ENCODE measurements at regions not wholly inside any gene's neighbourhood (a gene's known extent, or its start where the extent isn't known, plus 50 kb on each side); places are given as distances from the start of the nearest gene placed in this dataset.

DNA sequence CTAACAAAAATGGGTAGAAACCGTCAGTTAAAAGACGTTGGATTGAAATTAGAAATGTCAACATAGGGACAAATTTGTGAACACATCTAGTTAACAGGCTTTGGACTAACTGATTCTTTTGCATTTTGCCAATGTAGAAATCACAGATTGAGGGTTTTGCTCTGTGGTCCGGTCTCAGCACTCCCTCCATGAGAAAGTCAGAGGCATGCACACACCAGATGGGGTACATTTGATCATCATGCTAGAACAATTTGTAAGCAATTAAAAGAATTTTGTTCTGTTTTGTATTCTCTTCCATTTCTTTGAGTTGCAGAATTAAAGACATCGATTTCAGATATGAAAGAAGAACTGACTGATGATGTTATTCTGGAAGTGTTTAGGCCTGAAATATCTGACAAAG is 179.1 kb upstream of the CCDC68 start:
- in situ Hi-C loops (cut with HindIII; ENCODE audit: low pct_unique_long_range_greater_than_20kb, low sequenced_read_pairs), result no loop called here
- DNase-seq (ENCODE audit: low read depth in 1 of 2, low spot score in 1 of 2), result no peak
- no peak for TF ChIP-seq JUND (IDR thresholded peaks at IDR 0.05; ENCODE audit: low read depth)

DNA sequence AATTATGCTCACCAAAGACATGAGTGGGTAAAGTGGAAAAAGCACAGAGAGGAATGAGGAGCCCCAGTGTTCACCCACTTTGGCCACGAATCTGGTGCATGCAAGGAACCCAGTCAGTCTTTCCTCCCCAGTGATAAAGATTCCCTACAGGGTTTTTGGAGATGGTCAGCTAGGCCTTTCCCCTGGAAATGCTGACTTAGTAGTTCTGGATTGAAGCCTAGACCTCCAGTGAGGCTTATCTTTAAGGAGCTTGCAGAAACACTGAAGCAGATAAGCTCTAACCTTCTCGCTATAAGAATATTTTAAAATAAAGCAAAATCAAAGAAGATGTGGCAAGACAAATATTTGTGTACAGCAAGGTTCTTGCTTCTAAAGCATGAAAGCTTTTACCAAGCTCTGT is 178.3 kb upstream of the CCDC68 start:
- no peak for TF ChIP-seq JUND (IDR thresholded peaks at IDR 0.05; ENCODE audit: low read depth)
- in situ Hi-C loops (cut with HindIII; ENCODE audit: low pct_unique_long_range_greater_than_20kb, low sequenced_read_pairs), result no loop called here
- no peak for DNase-seq (ENCODE audit: low read depth in 1 of 2, low spot score in 1 of 2)

DNA sequence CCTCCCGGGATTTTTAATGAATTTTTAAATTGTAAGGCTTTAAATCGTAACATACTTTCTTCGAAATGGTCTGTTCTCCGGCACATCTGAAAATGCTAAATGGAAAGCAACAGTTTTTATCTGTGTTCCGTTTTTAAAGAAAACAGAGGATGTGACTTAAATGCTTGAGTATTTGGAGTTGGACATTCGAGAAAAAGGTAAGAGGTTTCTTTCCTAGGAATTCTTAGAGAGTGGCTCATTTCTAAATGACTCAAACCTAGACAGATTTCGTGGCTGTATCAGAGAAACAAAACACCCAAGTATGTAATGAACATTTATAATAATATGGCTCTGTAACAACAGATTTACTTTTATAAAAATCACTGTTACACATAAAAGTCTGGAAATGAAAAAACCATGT is 177.6 kb upstream of the CCDC68 start:
- in situ Hi-C loops (cut with HindIII; ENCODE audit: low pct_unique_long_range_greater_than_20kb, low sequenced_read_pairs), result no loop called here
- no peak for TF ChIP-seq JUND (IDR thresholded peaks at IDR 0.05; ENCODE audit: low read depth)
- no peak for DNase-seq (ENCODE audit: low read depth in 1 of 2, low spot score in 1 of 2)

DNA sequence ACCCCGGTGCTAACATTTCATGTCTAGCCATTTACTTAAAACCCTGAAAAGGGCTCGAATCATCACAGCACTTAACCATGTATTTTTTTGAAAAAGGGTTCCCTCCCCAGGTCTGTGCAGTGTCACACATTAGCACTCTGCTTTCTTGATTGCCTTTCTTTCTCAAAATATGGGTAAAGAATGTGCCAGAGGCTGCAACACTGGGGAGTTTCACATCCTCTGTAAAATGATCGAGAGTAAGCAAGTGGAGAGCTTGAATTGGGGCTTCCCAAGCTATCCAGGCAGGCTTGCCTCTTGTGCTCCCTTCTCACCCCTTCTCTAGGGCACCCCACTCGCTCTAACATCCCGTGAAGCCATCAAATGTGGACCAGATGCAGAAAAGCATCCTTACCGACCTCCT is 177.0 kb upstream of the CCDC68 start:
- in situ Hi-C loops (cut with HindIII; ENCODE audit: low pct_unique_long_range_greater_than_20kb, low sequenced_read_pairs), result no loop called here
- TF ChIP-seq JUND (IDR thresholded peaks at IDR 0.05; ENCODE audit: low read depth), result no peak
- no peak for DNase-seq (ENCODE audit: low read depth in 1 of 2, low spot score in 1 of 2)

DNA sequence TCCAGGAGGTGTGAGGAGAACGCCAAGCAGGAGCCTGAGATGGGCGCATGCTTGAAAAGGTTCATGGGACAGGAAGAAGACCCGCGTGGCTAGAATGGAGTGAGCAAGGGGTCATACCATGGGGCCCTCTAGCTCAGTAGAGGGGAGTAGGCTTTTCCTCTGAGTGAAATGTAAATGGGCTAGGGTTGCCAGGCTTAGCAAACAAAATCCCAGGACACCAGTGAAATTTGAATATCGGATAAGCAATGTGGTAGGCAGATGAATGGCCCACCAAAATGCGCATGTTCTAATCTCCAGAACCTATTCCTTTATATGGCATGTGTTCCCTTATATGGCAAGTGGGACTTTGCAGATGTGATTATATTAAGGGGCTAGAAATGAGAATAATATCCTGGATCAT is 174.1 kb upstream of the CCDC68 start:
- no peak for DNase-seq (ENCODE audit: low read depth in 1 of 2, low spot score in 1 of 2)
- in situ Hi-C loops (cut with HindIII; ENCODE audit: low pct_unique_long_range_greater_than_20kb, low sequenced_read_pairs), result no loop called here
- TF ChIP-seq JUND (IDR thresholded peaks at IDR 0.05; ENCODE audit: low read depth), result no peak

DNA sequence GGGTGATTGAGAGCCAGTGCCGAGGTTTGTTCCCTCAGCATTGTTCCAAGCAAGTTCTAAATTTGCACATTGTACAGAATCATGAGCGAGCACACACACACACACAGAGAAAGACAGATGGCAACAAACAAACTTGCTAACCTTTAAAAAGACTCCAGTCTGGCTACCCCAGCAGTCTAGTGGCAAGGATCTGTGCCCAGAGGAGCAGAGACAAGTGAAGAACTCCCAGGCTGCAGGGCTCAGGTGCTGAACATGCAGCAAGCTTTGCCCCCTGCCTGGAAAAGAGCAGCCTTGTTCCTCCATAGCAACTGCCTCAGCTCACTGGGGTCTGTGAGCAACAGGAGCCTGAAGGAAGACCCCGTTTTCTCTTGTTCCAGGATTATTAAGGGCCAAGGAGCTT is 169.2 kb upstream of the CCDC68 start:
- no peak for TF ChIP-seq JUND (IDR thresholded peaks at IDR 0.05; ENCODE audit: low read depth)
- DNase-seq (ENCODE audit: low read depth in 1 of 2, low spot score in 1 of 2), result no peak
- in situ Hi-C loops (cut with HindIII; ENCODE audit: low pct_unique_long_range_greater_than_20kb, low sequenced_read_pairs), result no loop called here

DNA sequence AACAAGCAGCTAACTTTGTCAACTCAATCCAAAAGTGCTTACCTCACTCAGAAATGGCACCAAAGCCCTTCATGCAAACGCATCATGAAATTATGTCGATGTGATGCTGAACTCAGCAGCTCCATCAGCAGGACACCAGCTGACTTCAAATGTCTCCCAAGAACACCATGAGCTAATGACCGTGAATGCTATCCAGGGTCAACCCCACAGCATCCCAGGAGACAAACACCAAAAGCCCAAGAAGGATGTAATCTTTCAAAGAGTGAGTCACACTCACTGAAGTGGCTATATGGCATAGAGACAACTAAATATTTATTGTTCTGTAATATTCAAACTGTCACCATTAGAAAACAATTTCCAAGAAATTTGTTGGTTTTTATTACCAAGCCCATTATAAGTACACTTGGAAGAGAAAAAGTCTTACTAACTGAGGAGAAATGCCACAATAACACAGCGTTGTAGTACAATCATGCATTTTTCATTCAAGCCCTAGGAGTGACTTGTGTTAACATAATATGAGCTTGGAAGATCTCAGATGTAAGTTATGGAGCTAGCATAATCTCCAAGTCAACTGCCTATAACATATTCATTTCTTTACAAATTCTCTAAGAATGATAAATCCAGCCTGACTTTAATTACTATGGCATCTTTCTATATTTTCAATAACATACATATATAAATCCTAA is 165.0 kb upstream of the CCDC68 start:
- DNase-seq (ENCODE audit: low read depth in 1 of 2, low spot score in 1 of 2), result no peak
- in situ Hi-C loops (cut with HindIII; ENCODE audit: low pct_unique_long_range_greater_than_20kb, low sequenced_read_pairs), result no loop called here

DNA sequence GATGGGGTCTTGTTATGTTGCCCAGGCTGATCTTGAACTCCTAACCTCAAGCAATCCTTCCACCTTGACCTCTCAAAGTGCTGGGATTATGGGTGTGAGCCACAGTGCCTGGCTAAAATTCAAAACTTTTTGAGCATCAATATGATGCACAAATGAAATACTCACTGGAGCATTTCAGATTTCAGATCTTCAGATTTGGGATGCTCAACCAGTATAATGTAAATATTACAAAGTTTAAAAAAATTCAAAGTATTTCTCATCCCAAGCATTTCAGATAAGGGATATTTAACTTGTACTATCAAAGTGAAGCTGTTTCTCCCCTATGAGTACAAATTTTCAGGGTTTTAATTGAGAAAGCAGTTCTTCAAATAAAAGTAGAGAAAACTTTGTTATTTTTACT is 164.1 kb upstream of the CCDC68 start:
- DNase-seq (ENCODE audit: low read depth in 1 of 2, low spot score in 1 of 2), result no peak
- TF ChIP-seq JUND (IDR thresholded peaks at IDR 0.05; ENCODE audit: low read depth), result no peak
- in situ Hi-C loops (cut with HindIII; ENCODE audit: low pct_unique_long_range_greater_than_20kb, low sequenced_read_pairs), result no loop called here

More for the DNA sequence above, 165.0 kb upstream of the CCDC68 start:
- TF ChIP-seq JUND (IDR thresholded peaks at IDR 0.05; ENCODE audit: low read depth), result no peak

DNA sequence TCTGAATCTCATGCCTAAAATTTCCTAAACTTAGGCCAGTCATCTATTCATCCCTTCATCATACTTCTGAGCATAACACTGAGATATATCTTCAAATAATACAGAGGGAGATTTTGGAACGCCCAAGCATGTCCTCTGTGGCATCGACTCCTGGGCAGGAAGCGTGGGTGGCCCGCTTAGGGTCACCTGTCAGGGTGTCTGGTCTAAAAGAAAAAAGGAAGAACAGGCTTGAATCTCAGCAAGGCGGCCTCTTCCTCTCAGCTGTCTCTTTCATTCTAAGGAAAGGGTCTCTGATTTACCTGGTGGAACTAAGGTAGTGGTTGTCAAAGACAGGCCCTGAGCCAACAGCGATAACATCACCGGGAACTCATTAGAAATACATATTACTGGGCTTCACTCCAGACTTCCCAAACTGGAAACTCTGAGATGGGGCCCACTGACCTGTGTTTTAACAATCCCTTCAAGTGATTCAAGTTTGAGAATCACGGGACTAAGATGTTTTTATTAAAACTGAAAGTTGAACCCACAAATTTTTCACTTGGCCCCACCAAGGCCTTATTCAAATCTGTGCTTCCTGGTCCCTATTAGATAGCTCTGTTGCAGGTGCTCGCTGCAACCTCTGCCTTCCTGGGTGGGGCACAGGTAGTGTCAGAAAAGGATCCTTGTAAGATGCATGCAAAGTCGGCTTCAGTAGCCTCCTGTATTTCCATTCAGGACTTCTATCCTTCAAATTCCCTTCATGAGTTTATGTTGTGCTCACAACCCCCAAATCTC is 162.3 kb upstream of the CCDC68 start:
- no peak for TF ChIP-seq JUND (IDR thresholded peaks at IDR 0.05; ENCODE audit: low read depth)
- in situ Hi-C loops (cut with HindIII; ENCODE audit: low pct_unique_long_range_greater_than_20kb, low sequenced_read_pairs), result no loop called here

DNA sequence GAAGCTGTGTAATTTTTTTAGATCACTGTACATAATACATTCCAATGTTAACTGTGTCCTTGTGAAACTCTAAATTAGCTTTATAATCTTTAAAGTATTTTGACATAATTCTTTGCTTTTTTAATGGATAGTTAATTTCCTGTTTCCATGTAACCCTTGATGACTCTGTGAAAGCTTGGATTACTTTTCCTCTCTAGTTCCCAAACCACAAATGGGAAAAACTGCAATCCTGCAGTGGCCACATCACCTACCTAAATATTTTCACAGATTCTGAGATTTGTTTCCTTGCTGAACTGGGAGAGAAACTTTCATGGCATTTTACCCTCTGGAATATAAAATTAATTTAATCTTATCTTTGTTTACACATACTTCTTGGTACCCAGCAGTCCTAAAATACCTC is 161.6 kb upstream of the CCDC68 start:
- in situ Hi-C loops (cut with HindIII; ENCODE audit: low pct_unique_long_range_greater_than_20kb, low sequenced_read_pairs), result no loop called here
- TF ChIP-seq JUND (IDR thresholded peaks at IDR 0.05; ENCODE audit: low read depth), result no peak
- DNase-seq (ENCODE audit: low read depth in 1 of 2, low spot score in 1 of 2), result no peak

More for the DNA sequence above, 162.3 kb upstream of the CCDC68 start:
- DNase-seq (ENCODE audit: low read depth in 1 of 2, low spot score in 1 of 2), result no peak

DNA sequence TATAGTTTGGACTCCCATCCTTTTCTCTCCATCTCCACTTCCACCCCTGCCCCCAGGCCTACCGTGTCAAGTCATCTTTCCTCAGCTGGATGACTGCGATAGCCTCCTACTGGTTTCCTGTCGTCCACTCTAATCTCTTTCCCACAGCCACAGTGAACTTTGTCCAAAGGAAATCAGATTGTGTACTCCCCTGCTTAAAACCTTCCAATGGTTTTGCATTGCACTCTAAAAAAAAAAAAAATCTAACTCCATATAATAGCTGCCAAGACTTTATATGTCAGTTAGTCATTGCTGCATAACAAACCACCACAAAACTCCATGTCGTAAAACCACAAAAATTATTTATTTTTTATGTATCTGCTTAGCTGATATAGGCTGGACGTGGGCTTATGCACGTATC is 160.2 kb upstream of the CCDC68 start:
- no peak for DNase-seq (ENCODE audit: low read depth in 1 of 2, low spot score in 1 of 2)
- in situ Hi-C loops (cut with HindIII; ENCODE audit: low pct_unique_long_range_greater_than_20kb, low sequenced_read_pairs), result no loop called here
- no peak for TF ChIP-seq JUND (IDR thresholded peaks at IDR 0.05; ENCODE audit: low read depth)

DNA sequence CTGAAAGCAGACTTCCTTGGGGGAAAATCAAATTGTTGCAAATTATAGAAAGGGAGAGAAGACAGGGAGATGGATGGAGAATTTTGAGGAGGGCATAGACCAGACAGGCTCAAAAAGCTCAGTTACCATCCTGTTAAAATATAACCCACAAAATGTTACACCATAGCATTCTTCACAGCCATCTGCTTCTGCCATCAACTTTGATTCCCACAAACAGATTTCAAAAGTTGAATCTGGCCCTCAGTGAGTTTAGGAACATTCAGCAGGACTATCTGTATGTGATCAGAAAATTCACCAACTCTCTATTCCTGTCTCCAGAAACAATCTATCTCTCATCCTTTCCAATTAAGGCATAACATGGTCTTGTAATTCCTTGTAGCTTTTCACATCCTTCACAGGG is 159.8 kb upstream of the CCDC68 start:
- no peak for DNase-seq (ENCODE audit: low read depth in 1 of 2, low spot score in 1 of 2)
- in situ Hi-C loops (cut with HindIII; ENCODE audit: low pct_unique_long_range_greater_than_20kb, low sequenced_read_pairs), result no loop called here
- no peak for TF ChIP-seq JUND (IDR thresholded peaks at IDR 0.05; ENCODE audit: low read depth)

DNA sequence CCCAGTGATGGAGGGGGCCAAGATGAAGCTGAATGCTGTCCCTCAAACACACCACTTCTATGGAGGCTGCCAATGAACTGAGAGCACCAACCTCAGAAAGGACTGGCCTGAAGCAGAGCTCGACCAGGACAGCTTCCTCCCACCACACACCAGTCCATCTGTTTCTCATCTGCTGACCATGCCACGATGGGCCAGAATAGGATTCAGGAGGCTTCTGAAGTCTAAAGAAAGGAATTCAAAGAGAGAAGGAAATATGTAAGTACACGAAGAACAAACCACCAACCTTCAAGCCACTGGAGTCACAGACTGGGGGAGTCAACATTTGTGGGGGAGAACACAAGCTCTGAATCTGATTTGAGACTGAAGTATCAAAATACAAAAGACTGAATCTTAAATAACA is 157.6 kb upstream of the CCDC68 start:
- TF ChIP-seq JUND (IDR thresholded peaks at IDR 0.05; ENCODE audit: low read depth), result no peak
- DNase-seq (ENCODE audit: low read depth in 1 of 2, low spot score in 1 of 2), result no peak
- in situ Hi-C loops (cut with HindIII; ENCODE audit: low pct_unique_long_range_greater_than_20kb, low sequenced_read_pairs), result no loop called here
